Neural cell (in vitro differentiated cells): ENCODE measurements at regions not wholly inside any gene's neighbourhood (a gene's known extent, or its start where the extent isn't known, plus 50 kb on each side); places are given as distances from the start of the nearest gene placed in this dataset.

Experiments
- H2AFZ ChIP-seq: fragments of 200-600, 300-800 bp; sonication (generic), shearing (Covaris generic); 2 replicates; pipeline ENCODE4 v1.6.0; 2014; ENCODE audit warnings: low read depth, mild to moderate bottlenecking, antibody characterized with exemption, low read length, moderate library complexity
- H3F3A ChIP-seq: fragments of 200-600 bp; shearing (Covaris generic); 2 replicates; pipeline ENCODE4 v1.6.1; 2016; ENCODE audit warnings: mild to moderate bottlenecking, moderate library complexity, mixed read lengths, antibody characterized with exemption, low read length; ENCODE audit not compliant: insufficient read depth, poor library complexity, severe bottlenecking
- H3K27ac ChIP-seq: fragments of 200-600, 300-800 bp; sonication (generic), shearing (Covaris generic); 2 replicates; pipeline ENCODE4 v1.5.1; 2014; ENCODE audit warnings: mild to moderate bottlenecking, low read length, moderate library complexity
- H3K27me3 ChIP-seq: fragments of 300-800, 200-600 bp; sonication (generic), shearing (Covaris generic); 2 replicates; pipeline ENCODE4 v1.6.0; 2014; ENCODE audit warnings: mild to moderate bottlenecking, low read depth, low read length, moderate library complexity; ENCODE audit not compliant: insufficient read depth
- H3K36me3 ChIP-seq: fragments of 300-800, 200-600 bp; sonication (generic), shearing (Covaris generic); 2 replicates; pipeline ENCODE4 v1.5.1; 2014; ENCODE audit warnings: mild to moderate bottlenecking, antibody characterized with exemption, low read length, moderate library complexity; ENCODE audit not compliant: insufficient read depth
- H3K4me2 ChIP-seq: fragments of 300-800, 200-600 bp; sonication (generic), shearing (Covaris generic); 2 replicates; pipeline ENCODE4 v1.6.0; 2014; ENCODE audit warnings: mild to moderate bottlenecking, low read length
- H3K4me3 ChIP-seq: fragments of 300-800, 200-600 bp; sonication (generic), shearing (Covaris generic); 2 replicates; pipeline ENCODE4 v1.5.1; 2014; ENCODE audit warnings: mild to moderate bottlenecking, low read length, moderate library complexity
- H3K79me2 ChIP-seq: fragments of 200-600 bp; shearing (Covaris generic); replicated peaks from 2 replicates; pipeline ENCODE4 v1.6.0; 2014; ENCODE audit warnings: mild to moderate bottlenecking, low read length, moderate library complexity; ENCODE audit not compliant: insufficient read depth
- H3K9ac ChIP-seq: fragments of 300-800, 200-600 bp; sonication (generic), shearing (Covaris generic); 2 replicates; pipeline ENCODE4 v1.6.1; 2016; ENCODE audit warnings: mild to moderate bottlenecking, low read length, mixed read lengths
- H3K9me2 ChIP-seq: fragments of 200-600 bp; shearing (Covaris generic); 2 replicates; pipeline ENCODE4 v1.6.1; 2016; ENCODE audit warnings: mild to moderate bottlenecking, low read length, mixed read lengths; ENCODE audit not compliant: insufficient read depth
- H3K9me3 ChIP-seq: fragments of 200-600, 300-800 bp; sonication (generic), shearing (Covaris generic); 2 replicates; pipeline ENCODE4 v1.6.1; 2016; ENCODE audit warnings: mild to moderate bottlenecking, mixed run types, low read length, moderate library complexity, mixed read lengths
- H4K20me1 ChIP-seq: fragments of 200-600 bp; shearing (Covaris generic); 2 replicates; pipeline ENCODE4 v1.6.1; 2016; ENCODE audit warnings: mild to moderate bottlenecking, mixed run types; ENCODE audit not compliant: insufficient read depth
- EP300 ChIP-seq: fragments of 450-650 bp; conservative IDR thresholded peaks from 2 replicates; pipeline ENCODE4 v1.6.1; 2014; ENCODE audit warnings: antibody characterized with exemption, mild to moderate bottlenecking, moderate library complexity; ENCODE audit not compliant: poor library complexity, severe bottlenecking
- EZH2 ChIP-seq: fragments of 200-600, 300-800 bp; shearing (Covaris generic), sonication (generic); IDR thresholded peaks from 2 replicates; pipeline ENCODE4 v1.6.1; 2014; ENCODE audit warnings: antibody characterized with exemption, low read length, borderline replicate concordance, mild to moderate bottlenecking; ENCODE audit not compliant: insufficient read depth, poor library complexity, severe bottlenecking
- MXI1 ChIP-seq: fragments of 450-650 bp; conservative IDR thresholded peaks from 2 replicates; pipeline ENCODE4 v1.6.1; 2014; ENCODE audit warnings: antibody characterized with exemption, mild to moderate bottlenecking; ENCODE audit not compliant: poor library complexity, severe bottlenecking
- POLR2AphosphoS5 ChIP-seq: IDR thresholded peaks from 2 replicates; pipeline ENCODE4 v1.6.1; 2012
- RAD21 ChIP-seq: fragments of 450-650 bp; conservative IDR thresholded peaks from 2 replicates; pipeline ENCODE4 v1.6.1; 2014; ENCODE audit warnings: antibody characterized with exemption, mild to moderate bottlenecking, moderate library complexity
- SMC3 ChIP-seq: fragments of 450-650 bp; conservative IDR thresholded peaks from 2 replicates; pipeline ENCODE4 v1.6.1; 2014; ENCODE audit warnings: antibody characterized with exemption, mild to moderate bottlenecking, moderate library complexity; ENCODE audit not compliant: poor library complexity
- TAF1 ChIP-seq: IDR thresholded peaks from 2 replicates; pipeline ENCODE4 v1.6.1; 2012; ENCODE audit warnings: low read depth
- TF ChIP-seq, protein P1 (sequence below): fragments of 450-650 bp; IDR thresholded peaks from 2 replicates; pipeline ENCODE4 v1.5.1; 2014; ENCODE audit warnings: antibody characterized with exemption, mild to moderate bottlenecking, moderate library complexity; ENCODE audit not compliant: poor library complexity, severe bottlenecking
- TF ChIP-seq, protein P2 (sequence below): IDR thresholded peaks from 2 replicates; pipeline ENCODE4 v1.6.1; 2012; ENCODE audit warnings: borderline replicate concordance

- TF ChIP-seq, protein P1, sequence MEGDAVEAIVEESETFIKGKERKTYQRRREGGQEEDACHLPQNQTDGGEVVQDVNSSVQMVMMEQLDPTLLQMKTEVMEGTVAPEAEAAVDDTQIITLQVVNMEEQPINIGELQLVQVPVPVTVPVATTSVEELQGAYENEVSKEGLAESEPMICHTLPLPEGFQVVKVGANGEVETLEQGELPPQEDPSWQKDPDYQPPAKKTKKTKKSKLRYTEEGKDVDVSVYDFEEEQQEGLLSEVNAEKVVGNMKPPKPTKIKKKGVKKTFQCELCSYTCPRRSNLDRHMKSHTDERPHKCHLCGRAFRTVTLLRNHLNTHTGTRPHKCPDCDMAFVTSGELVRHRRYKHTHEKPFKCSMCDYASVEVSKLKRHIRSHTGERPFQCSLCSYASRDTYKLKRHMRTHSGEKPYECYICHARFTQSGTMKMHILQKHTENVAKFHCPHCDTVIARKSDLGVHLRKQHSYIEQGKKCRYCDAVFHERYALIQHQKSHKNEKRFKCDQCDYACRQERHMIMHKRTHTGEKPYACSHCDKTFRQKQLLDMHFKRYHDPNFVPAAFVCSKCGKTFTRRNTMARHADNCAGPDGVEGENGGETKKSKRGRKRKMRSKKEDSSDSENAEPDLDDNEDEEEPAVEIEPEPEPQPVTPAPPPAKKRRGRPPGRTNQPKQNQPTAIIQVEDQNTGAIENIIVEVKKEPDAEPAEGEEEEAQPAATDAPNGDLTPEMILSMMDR: no peak
- TF ChIP-seq RAD21: no peak
- no peak for TF ChIP-seq TAF1
- TF ChIP-seq, protein P2, sequence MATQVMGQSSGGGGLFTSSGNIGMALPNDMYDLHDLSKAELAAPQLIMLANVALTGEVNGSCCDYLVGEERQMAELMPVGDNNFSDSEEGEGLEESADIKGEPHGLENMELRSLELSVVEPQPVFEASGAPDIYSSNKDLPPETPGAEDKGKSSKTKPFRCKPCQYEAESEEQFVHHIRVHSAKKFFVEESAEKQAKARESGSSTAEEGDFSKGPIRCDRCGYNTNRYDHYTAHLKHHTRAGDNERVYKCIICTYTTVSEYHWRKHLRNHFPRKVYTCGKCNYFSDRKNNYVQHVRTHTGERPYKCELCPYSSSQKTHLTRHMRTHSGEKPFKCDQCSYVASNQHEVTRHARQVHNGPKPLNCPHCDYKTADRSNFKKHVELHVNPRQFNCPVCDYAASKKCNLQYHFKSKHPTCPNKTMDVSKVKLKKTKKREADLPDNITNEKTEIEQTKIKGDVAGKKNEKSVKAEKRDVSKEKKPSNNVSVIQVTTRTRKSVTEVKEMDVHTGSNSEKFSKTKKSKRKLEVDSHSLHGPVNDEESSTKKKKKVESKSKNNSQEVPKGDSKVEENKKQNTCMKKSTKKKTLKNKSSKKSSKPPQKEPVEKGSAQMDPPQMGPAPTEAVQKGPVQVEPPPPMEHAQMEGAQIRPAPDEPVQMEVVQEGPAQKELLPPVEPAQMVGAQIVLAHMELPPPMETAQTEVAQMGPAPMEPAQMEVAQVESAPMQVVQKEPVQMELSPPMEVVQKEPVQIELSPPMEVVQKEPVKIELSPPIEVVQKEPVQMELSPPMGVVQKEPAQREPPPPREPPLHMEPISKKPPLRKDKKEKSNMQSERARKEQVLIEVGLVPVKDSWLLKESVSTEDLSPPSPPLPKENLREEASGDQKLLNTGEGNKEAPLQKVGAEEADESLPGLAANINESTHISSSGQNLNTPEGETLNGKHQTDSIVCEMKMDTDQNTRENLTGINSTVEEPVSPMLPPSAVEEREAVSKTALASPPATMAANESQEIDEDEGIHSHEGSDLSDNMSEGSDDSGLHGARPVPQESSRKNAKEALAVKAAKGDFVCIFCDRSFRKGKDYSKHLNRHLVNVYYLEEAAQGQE: no peak
- no peak for TF ChIP-seq MXI1
- no peak for TF ChIP-seq SMC3
- no peak for TF ChIP-seq POLR2AphosphoS5
- no peak for TF ChIP-seq EP300
- H4K20me1 ChIP-seq: no peaks in the 10 kb centered on the region
- H3K79me2 ChIP-seq: no peaks in the 10 kb centered on the region
Measured at GRCh38 chr6:166765234-166765541, 138.1 kb upstream of the RPS6KA2 start.

GRCh38 chr6:166764473-166765233 lies 137.6 kb upstream of the RPS6KA2 start:
- TF ChIP-seq, protein P1: no peak
- TF ChIP-seq RAD21 (no peak), POLR2AphosphoS5 (no peak), SMC3 (no peak), TAF1 (no peak), EZH2 (no peak)
- TF ChIP-seq, protein P2: no peak

More at GRCh38 chr6:166765234-166765541, 138.1 kb upstream of the RPS6KA2 start:
- no peak overlapping the region for H3K4me3 ChIP-seq
- no peaks in the 10 kb centered on the region for H3K9me3 ChIP-seq
- H2AFZ ChIP-seq: no peak overlapping the region
- no peaks in the 10 kb centered on the region for H3K36me3 ChIP-seq
- no peak overlapping the region for H3K4me2 ChIP-seq
- no peaks in the 10 kb centered on the region for H3K27me3 ChIP-seq
- no peak overlapping the region for H3K9ac ChIP-seq
- H3K27ac ChIP-seq: no peak overlapping the region
- no peaks in the 10 kb centered on the region for H3F3A ChIP-seq
- no peaks in the 10 kb centered on the region for H3K9me2 ChIP-seq

More at GRCh38 chr6:166764473-166765233, 137.6 kb upstream of the RPS6KA2 start:
- H3F3A ChIP-seq: no peaks in the 10 kb centered on the region
- no peaks in the 10 kb centered on the region for H4K20me1 ChIP-seq
- H3K27me3 ChIP-seq: no peaks in the 10 kb centered on the region
- H3K9me2 ChIP-seq: no peaks in the 10 kb centered on the region
- no peak overlapping the region for H3K4me3 ChIP-seq
- no peak overlapping the region for H3K27ac ChIP-seq
- H3K9ac ChIP-seq: no peak overlapping the region
- H3K79me2 ChIP-seq: no peaks in the 10 kb centered on the region
- no peak overlapping the region for H3K4me2 ChIP-seq
- no peaks in the 10 kb centered on the region for H3K36me3 ChIP-seq
- no peak overlapping the region for H2AFZ ChIP-seq
- no peaks in the 10 kb centered on the region for H3K9me3 ChIP-seq
